ENCODE measurements at regions not wholly inside any gene's neighbourhood (a gene's known extent, or its start where the extent isn't known, plus 50 kb on each side); places are given as distances from the start of the nearest gene placed in this dataset.

- no peak overlapping the region for H3T11ph ChIP-seq (ENCODE audit: low read length)
- DNase-seq, result no peak
- no peaks in the 10 kb centered on the region for H3K9me3 ChIP-seq (ENCODE audit: control insufficient read depth, low read depth, low read length)
- no peak overlapping the region for H2BK5ac ChIP-seq (ENCODE audit: insufficient read length, low read length)
- H2BK20ac ChIP-seq (ENCODE audit: low read depth, low read length, poor library complexity, severe bottlenecking), result no peak overlapping the region
- no peak overlapping the region for H3K14ac ChIP-seq (ENCODE audit: insufficient read depth, low read length)
- no peaks in the 10 kb centered on the region for H3K36me3 Mint-ChIP-seq (ENCODE audit: insufficient read depth in 1 of 3, low read depth in 3 of 3)
- H3K23ac ChIP-seq (ENCODE audit: insufficient read length, low read depth, low read length), result no peak overlapping the region
- H3K18ac ChIP-seq (ENCODE audit: insufficient read length, low read depth, low read length), result no peak overlapping the region
- no peak overlapping the region for H3K56ac ChIP-seq (ENCODE audit: insufficient read length, low read depth, low read length)
- no peak overlapping the region for H2BK120ac ChIP-seq (ENCODE audit: low read depth, low read length, poor library complexity, severe bottlenecking)
- no CpG with 5 or more reads among the region's 4 CpGs for WGBS (ENCODE audit: extremely low coverage, insufficient read length, low lambda C conversion rate)
- no peak overlapping the region for H4K91ac ChIP-seq (ENCODE audit: insufficient read length, low read depth, low read length)
- H3K79me2 ChIP-seq (ENCODE audit: insufficient read depth, low read length), result no peaks in the 10 kb centered on the region
- no peak overlapping the region for H2AK5ac ChIP-seq (ENCODE audit: insufficient read length, low read length)
- H3K4me1 ChIP-seq (ENCODE audit: insufficient read depth, low read length), result no peaks in the 10 kb centered on the region
- H3K23me2 ChIP-seq (ENCODE audit: insufficient read length, low read depth, low read length, poor library complexity, severe bottlenecking), result no peaks in the 10 kb centered on the region
- no peak overlapping the region for H2BK15ac ChIP-seq (ENCODE audit: low read depth, low read length)
- H2AFZ ChIP-seq (ENCODE audit: low read length), result no peak overlapping the region
- H3K4me3 Mint-ChIP-seq, result no peak overlapping the region; a peak in 1 of 5 replicates
- no peaks in the 10 kb centered on the region for H4K20me1 ChIP-seq (ENCODE audit: control insufficient read depth, insufficient read depth, insufficient read length)
- no peak overlapping the region for H3K4ac ChIP-seq (ENCODE audit: low read depth, low read length)
- no peaks in the 10 kb centered on the region for H3K27me3 ChIP-seq (ENCODE audit: insufficient read depth, low read length)
- no peaks in the 10 kb centered on the region for H3K9me3 Mint-ChIP-seq
- peaks cover 4 to 8% of the 10 kb centered on the region in 2 experiments; a peak in 2 of 4 replicates for H3K4me1 Mint-ChIP-seq
- H3K27ac Mint-ChIP-seq, result no peak overlapping the region; a peak in 1 of 7 replicates
- no peak overlapping the region for H4K8ac ChIP-seq (replicated peaks; ENCODE audit: insufficient read length, low read depth, low read length)
- no peak overlapping the region for H3K9ac ChIP-seq (ENCODE audit: extremely low read depth, insufficient read length, low read length)
- no peaks in the 10 kb centered on the region for H3K79me1 ChIP-seq (ENCODE audit: insufficient read depth, low read depth, low read length, poor library complexity, severe bottlenecking)
- no peak overlapping the region for H3K4me2 ChIP-seq (ENCODE audit: insufficient read depth, insufficient read length, low read length)
- no peak for TF ChIP-seq CTCF (conservative IDR thresholded peaks at IDR 0.05)
- no peak overlapping the region for H3K27ac ChIP-seq (ENCODE audit: insufficient read length, low read depth, low read length)
- no peaks in the 10 kb centered on the region for H3K27me3 Mint-ChIP-seq (ENCODE audit: low read depth)
- no peak overlapping the region for H4K5ac ChIP-seq (ENCODE audit: insufficient read length, low read depth, low read length)
- no peak overlapping the region for H2BK12ac ChIP-seq (ENCODE audit: insufficient read length, low read depth, low read length)
Measured at GRCh38 chr9:106590759-106591505, 272.0 kb upstream of the ZNF462 start.

Data from H9 (cell line).